Cardiac muscle cell (in vitro differentiated cells and primary cell): ENCODE measurements at regions not wholly inside any gene's neighbourhood (a gene's known extent, or its start where the extent isn't known, plus 50 kb on each side); places are given as distances from the start of the nearest gene placed in this dataset.

Experiments
- DNase-seq, 2 donors: peaks; one replicate each; pipeline versions ENCODE4 v3.0.0 to v3.0.0-alpha.2; 2010 to 2017; ENCODE audit warnings: low read depth in 1 of 2, low spot score in 1 of 2
- H3K27ac ChIP-seq: fragments of 200-600 bp; sonication (generic); 2 replicates; pipeline ENCODE4 v1.5.1; 2016
- H3K27me3 ChIP-seq: fragments of 200-600 bp; sonication (generic); 2 replicates; pipeline ENCODE4 v1.6.0; 2016; ENCODE audit warnings: control low read depth
- H3K36me3 ChIP-seq: fragments of 200-600 bp; sonication (generic); 2 replicates; pipeline ENCODE4 v1.5.1; 2016; ENCODE audit warnings: control low read depth
- H3K4me1 ChIP-seq: fragments of 200-600 bp; sonication (generic); 2 replicates; pipeline ENCODE4 v1.8.1; 2017; ENCODE audit warnings: low read depth, mild to moderate bottlenecking, mixed run types
- H3K4me3 ChIP-seq: fragments of 200-600 bp; sonication (generic); 2 replicates; pipeline ENCODE4 v1.5.1; 2016; ENCODE audit warnings: mild to moderate bottlenecking
- H3K9me3 ChIP-seq: fragments of 200-600 bp; sonication (generic); 2 replicates; pipeline ENCODE4 v1.5.1; 2017; ENCODE audit warnings: low read depth, mild to moderate bottlenecking, control low read depth
- CTCF ChIP-seq: IDR thresholded peaks from 2 replicates; pipeline ENCODE4 v1.5.1; 2012; ENCODE audit warnings: low read depth, mild to moderate bottlenecking, low read length

DNA sequence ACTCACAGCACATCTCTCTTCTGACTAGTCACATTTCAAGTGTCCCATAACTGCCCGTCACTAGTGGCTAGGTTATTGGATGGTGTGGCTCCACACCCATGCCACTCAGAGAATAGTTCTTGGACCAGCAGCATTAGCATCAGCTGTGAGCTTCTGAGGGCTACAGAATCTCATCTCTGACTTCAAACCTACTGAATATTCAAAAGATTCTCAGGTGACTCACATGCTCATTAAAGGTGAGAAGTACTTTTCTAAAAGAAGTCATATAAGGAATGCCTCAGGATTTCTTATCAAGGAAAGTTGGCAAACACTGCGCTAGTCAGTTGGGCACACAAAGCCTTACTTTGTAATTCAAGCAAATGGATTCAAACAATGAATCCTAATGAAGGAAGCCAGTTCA is 305.0 kb upstream of the CDH12 start:
- DNase-seq = no peak

DNA sequence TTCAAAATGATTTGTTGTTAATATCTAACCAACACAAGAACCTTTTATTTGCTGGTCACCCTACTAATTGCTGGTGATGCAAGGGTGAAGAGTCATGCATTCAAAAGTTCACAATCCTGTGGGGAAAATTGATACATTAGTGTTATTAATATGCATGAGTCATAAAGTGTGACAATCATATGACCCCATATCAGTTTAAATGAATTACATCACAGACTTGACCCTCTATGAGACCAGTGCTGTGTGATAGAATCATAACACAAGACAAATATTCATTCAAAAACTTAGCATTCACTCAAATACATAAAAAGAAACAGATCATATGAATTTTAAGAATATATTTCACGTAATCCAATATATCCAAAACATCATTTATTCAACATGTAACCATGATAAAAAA is 304.6 kb upstream of the CDH12 start:
- no peaks in the 10 kb centered on the region for H3K27me3 ChIP-seq

More for the DNA sequence above, 305.0 kb upstream of the CDH12 start:
- H3K9me3 ChIP-seq = no peaks in the 10 kb centered on the region
- no peak overlapping the region for H3K4me3 ChIP-seq
- TF ChIP-seq CTCF = no peak
- H3K27ac ChIP-seq = no peak overlapping the region
- no peaks in the 10 kb centered on the region for H3K36me3 ChIP-seq
- no peaks in the 10 kb centered on the region for H3K4me1 ChIP-seq
- H3K27me3 ChIP-seq = no peaks in the 10 kb centered on the region

DNA sequence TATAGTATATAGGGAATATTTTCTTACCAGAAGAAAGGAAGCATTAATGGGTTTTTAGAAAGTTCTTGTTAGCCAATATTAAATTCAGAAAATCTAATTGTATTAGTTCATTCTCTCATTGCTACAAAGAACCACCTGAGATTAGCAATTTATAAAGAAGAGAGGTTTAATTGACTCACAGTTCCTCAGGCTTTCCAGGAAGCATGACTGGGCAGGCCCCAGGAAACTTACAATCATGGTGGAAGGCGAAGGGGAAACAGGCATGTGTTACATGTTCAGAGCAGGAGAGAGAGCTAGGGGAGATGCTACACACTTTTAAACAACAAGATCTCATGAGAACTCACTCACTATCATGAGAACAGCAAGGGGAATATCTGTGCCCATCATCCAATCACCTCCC is 304.0 kb upstream of the CDH12 start:
- no peak overlapping the region for H3K27ac ChIP-seq
- no peaks in the 10 kb centered on the region for H3K9me3 ChIP-seq
- no peaks in the 10 kb centered on the region for H3K27me3 ChIP-seq
- no peak overlapping the region for H3K4me3 ChIP-seq
- H3K36me3 ChIP-seq = no peaks in the 10 kb centered on the region
- no peak for DNase-seq
- no peak for TF ChIP-seq CTCF
- no peaks in the 10 kb centered on the region for H3K4me1 ChIP-seq

More for the DNA sequence above, 304.6 kb upstream of the CDH12 start:
- Histone ChIP-seq H3K27ac (no peak overlapping the region), H3K4me3 (no peak overlapping the region), H3K9me3 (no peaks in the 10 kb centered on the region), H3K4me1 (no peaks in the 10 kb centered on the region), H3K36me3 (no peaks in the 10 kb centered on the region)
- TF ChIP-seq CTCF = no peak
- no peak for DNase-seq

DNA sequence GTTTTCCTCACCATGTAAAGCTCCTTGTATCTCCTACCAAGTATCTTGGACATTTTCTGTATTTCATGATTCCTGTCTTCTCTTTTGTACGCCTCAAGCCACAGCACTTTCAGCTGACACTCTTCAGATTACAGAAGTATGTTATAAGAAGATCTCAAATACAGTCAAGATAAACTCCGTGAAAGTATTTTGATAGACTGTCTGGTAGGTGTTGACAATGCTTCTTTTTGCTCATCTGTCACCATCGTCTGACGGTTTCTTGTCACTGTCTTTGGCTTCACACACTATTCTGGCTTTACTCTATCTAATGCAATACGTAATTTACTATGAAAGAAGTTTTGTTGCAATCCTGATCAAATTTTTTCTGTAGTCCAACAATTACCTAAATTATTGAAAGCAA is 294.5 kb upstream of the CDH12 start:
- Histone ChIP-seq H3K4me3 (no peak overlapping the region), H3K27me3 (no peaks in the 10 kb centered on the region), H3K36me3 (no peaks in the 10 kb centered on the region), H3K27ac (no peak overlapping the region), H3K9me3 (no peaks in the 10 kb centered on the region), H3K4me1 (no peaks in the 10 kb centered on the region)
- no peak for TF ChIP-seq CTCF
- no peak for DNase-seq

DNA sequence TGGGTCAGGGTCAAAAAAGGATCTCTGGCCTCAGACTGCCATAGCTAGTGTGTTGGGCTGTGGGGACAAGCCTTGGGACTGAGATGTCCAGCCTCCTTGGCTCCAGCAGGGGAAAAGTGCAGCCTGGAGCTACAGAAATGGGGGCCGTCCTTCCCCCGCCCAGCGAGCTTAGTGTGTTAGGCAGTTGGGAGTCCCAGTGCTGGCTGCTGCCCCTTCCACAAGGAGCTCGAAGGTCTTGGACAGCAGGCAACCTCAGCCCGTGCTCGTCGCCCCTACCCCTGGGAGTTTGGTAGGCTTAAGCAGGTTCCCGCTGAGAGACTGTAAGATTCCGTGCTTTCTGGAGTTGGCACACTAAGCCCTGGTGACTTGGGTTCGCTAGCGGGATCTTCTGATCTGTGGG is 293.0 kb upstream of the CDH12 start:
- Histone ChIP-seq H3K27me3 (no peaks in the 10 kb centered on the region), H3K9me3 (no peaks in the 10 kb centered on the region), H3K4me1 (no peaks in the 10 kb centered on the region), H3K36me3 (no peaks in the 10 kb centered on the region), H3K27ac (no peak overlapping the region), H3K4me3 (no peak overlapping the region)
- no peak for TF ChIP-seq CTCF
- DNase-seq = no peak
